OCI-LY1 (cell line): ENCODE measurements at regions not wholly inside any gene's neighbourhood (a gene's known extent, or its start where the extent isn't known, plus 50 kb on each side); places are given as distances from the start of the nearest gene placed in this dataset.

Experiments used
- CTCF ChIP-seq: fragments of 200-600 bp; sonication (generic), shearing (Covaris generic); IDR thresholded peaks from 2 replicates; pipeline ENCODE4 v1.5.1; 2017; ENCODE audit warnings: mild to moderate bottlenecking, antibody characterized with exemption, low read length, moderate library complexity, mixed read lengths
- EZH2 ChIP-seq: fragments of 200-600 bp; sonication (generic), shearing (Covaris generic); IDR thresholded peaks from 2 replicates; pipeline ENCODE4 v1.8.0; 2017; ENCODE audit warnings: borderline replicate concordance, mixed run types, mild to moderate bottlenecking, antibody characterized with exemption, low read length, moderate library complexity, mixed read lengths

- no peak for TF ChIP-seq CTCF
- no peak for TF ChIP-seq EZH2
Observed at GRCh38 chr5:52449516-52449915, 338.2 kb upstream of the ITGA1 start.
